Activated CD8-positive, alpha-beta memory T cell treated with anti-CD3 and anti-CD28 coated beads, Interleukin-2, amount 10 ng/mL, durations not matched to agents 7 days and 5 days (primary cell): ENCODE measurements at regions not wholly inside any gene's neighbourhood (a gene's known extent, or its start where the extent isn't known, plus 50 kb on each side); places are given as distances from the start of the nearest gene placed in this dataset.

ENCODE experiments used
- ATAC-seq: fragments of 150-1000 bp; cut with Tn5 transposase; one replicate; pipeline ENCODE4 v1.10.0; 2021; ENCODE audit warnings: moderate library complexity
- CTCF ChIA-PET: fragments of 350-600 bp; sonication (Branson Sonifier 250); formaldehyde crosslinking; loops from one replicate; lab custom pipeline; 2021; ENCODE audit warnings: antibody characterized with exemption; lab: Charles Lee
- DNase-seq: peaks from one replicate; pipeline ENCODE4 v3.0.0-alpha.2; 2020
- H3K27ac Mint-ChIP-seq: one replicate; pipeline ENCODE4 v1.8.0; 2021; ENCODE audit warnings: mild to moderate bottlenecking, mixed read lengths
- H3K27me3 Mint-ChIP-seq: one replicate; pipeline ENCODE4 v1.8.0; 2021; ENCODE audit warnings: mixed read lengths
- H3K36me3 Mint-ChIP-seq: one replicate; pipeline ENCODE4 v1.8.0; 2021; ENCODE audit warnings: mild to moderate bottlenecking, mixed read lengths
- H3K4me1 Mint-ChIP-seq: one replicate; pipeline ENCODE4 v1.8.0; 2021; ENCODE audit warnings: mixed read lengths
- H3K4me3 Mint-ChIP-seq: one replicate; pipeline ENCODE4 v1.8.0; 2021; ENCODE audit warnings: mild to moderate bottlenecking, moderate library complexity, mixed read lengths
- H3K9me3 Mint-ChIP-seq: one replicate; pipeline ENCODE4 v1.8.0; 2022; ENCODE audit warnings: low read depth, mixed read lengths

GRCh38 chr12:107963635-107964034, 165.5 kb upstream of the WSCD2 start:
- DNase-seq: no peak
- Mint-ChIP-seq H3K27me3 (no peaks in the 10 kb centered on the region), H3K9me3 (no peaks in the 10 kb centered on the region), H3K36me3 (no peaks in the 10 kb centered on the region), H3K27ac (no peak overlapping the region), H3K4me3 (no peak overlapping the region), H3K4me1 (no peaks in the 10 kb centered on the region)
- ATAC-seq: no peak
- CTCF ChIA-PET: no interaction called here

GRCh38 chr12:107967170-107967569, 161.9 kb upstream of the WSCD2 start:
- Mint-ChIP-seq H3K27ac (no peak overlapping the region), H3K4me1 (no peaks in the 10 kb centered on the region), H3K36me3 (no peaks in the 10 kb centered on the region), H3K27me3 (peaks cover 2% of the 10 kb centered on the region), H3K4me3 (no peak overlapping the region), H3K9me3 (no peaks in the 10 kb centered on the region)
- DNase-seq (no peak), ATAC-seq (no peak)
- CTCF ChIA-PET: no interaction called here

- peaks cover 6% of the 10 kb centered on the region for H3K27me3 Mint-ChIP-seq
- no peaks in the 10 kb centered on the region for H3K9me3 Mint-ChIP-seq
- no peak overlapping the region for H3K27ac Mint-ChIP-seq
- CTCF ChIA-PET: no interaction called here
- DNase-seq (no peak), ATAC-seq (no peak)
- no peaks in the 10 kb centered on the region for H3K36me3 Mint-ChIP-seq
- H3K4me1 Mint-ChIP-seq: no peaks in the 10 kb centered on the region
- no peak overlapping the region for H3K4me3 Mint-ChIP-seq
Measured at GRCh38 chr12:107973950-107974349, 155.1 kb upstream of the WSCD2 start.

GRCh38 chr12:107976331-107976730, 152.8 kb upstream of the WSCD2 start:
- Mint-ChIP-seq H3K9me3 (no peaks in the 10 kb centered on the region), H3K27me3 (peaks cover 4% of the 10 kb centered on the region), H3K4me1 (no peaks in the 10 kb centered on the region), H3K4me3 (no peak overlapping the region), H3K36me3 (no peaks in the 10 kb centered on the region), H3K27ac (no peak overlapping the region)
- CTCF ChIA-PET: no interaction called here
- DNase-seq (no peak), ATAC-seq (no peak)

- no peaks in the 10 kb centered on the region for H3K9me3 Mint-ChIP-seq
- DNase-seq (no peak), ATAC-seq (no peak)
- no peaks in the 10 kb centered on the region for H3K36me3 Mint-ChIP-seq
- peaks cover 4% of the 10 kb centered on the region for H3K27me3 Mint-ChIP-seq
- H3K4me1 Mint-ChIP-seq: no peaks in the 10 kb centered on the region
- H3K4me3 Mint-ChIP-seq: no peak overlapping the region
- CTCF ChIA-PET: no interaction called here
- H3K27ac Mint-ChIP-seq: no peak overlapping the region
Measured at GRCh38 chr12:107978201-107978600, 150.9 kb upstream of the WSCD2 start.

- H3K36me3 Mint-ChIP-seq: no peaks in the 10 kb centered on the region
- H3K9me3 Mint-ChIP-seq: no peaks in the 10 kb centered on the region
- no peak for ATAC-seq
Measured at GRCh38 chr12:107978641-107979040, 150.4 kb upstream of the WSCD2 start.

GRCh38 chr12:107983756-107984472, 145.2 kb upstream of the WSCD2 start:
- DNase-seq (no peak), ATAC-seq (no peak)
- H3K27ac Mint-ChIP-seq: no peak overlapping the region
- no peak overlapping the region for H3K4me3 Mint-ChIP-seq
- H3K27me3 Mint-ChIP-seq: peaks cover 7% of the 10 kb centered on the region
- H3K4me1 Mint-ChIP-seq: no peaks in the 10 kb centered on the region
- CTCF ChIA-PET: no interaction called here
- no peaks in the 10 kb centered on the region for H3K36me3 Mint-ChIP-seq
- no peaks in the 10 kb centered on the region for H3K9me3 Mint-ChIP-seq

More at GRCh38 chr12:107978641-107979040, 150.4 kb upstream of the WSCD2 start:
- CTCF ChIA-PET: no interaction called here
- DNase-seq: no peak
- Mint-ChIP-seq H3K27me3 (peaks cover 4% of the 10 kb centered on the region), H3K4me3 (no peak overlapping the region), H3K4me1 (no peaks in the 10 kb centered on the region), H3K27ac (no peak overlapping the region)

GRCh38 chr12:107984973-107985372, 144.1 kb upstream of the WSCD2 start:
- H3K4me1 Mint-ChIP-seq: no peaks in the 10 kb centered on the region
- peaks cover 13% of the 10 kb centered on the region for H3K27me3 Mint-ChIP-seq
- CTCF ChIA-PET: no interaction called here
- no peaks in the 10 kb centered on the region for H3K36me3 Mint-ChIP-seq
- ATAC-seq (no peak), DNase-seq (no peak)
- no peak overlapping the region for H3K27ac Mint-ChIP-seq
- no peak overlapping the region for H3K4me3 Mint-ChIP-seq
- no peaks in the 10 kb centered on the region for H3K9me3 Mint-ChIP-seq

GRCh38 chr12:107986183-107986582, 142.9 kb upstream of the WSCD2 start:
- Mint-ChIP-seq H3K9me3 (no peaks in the 10 kb centered on the region), H3K4me3 (no peak overlapping the region), H3K27me3 (peaks cover 17% of the 10 kb centered on the region), H3K27ac (no peak overlapping the region), H3K36me3 (no peaks in the 10 kb centered on the region), H3K4me1 (no peaks in the 10 kb centered on the region)
- no peak for ATAC-seq
- CTCF ChIA-PET: no interaction called here
- DNase-seq: no peak

GRCh38 chr12:107990325-107990724, 138.8 kb upstream of the WSCD2 start:
- Mint-ChIP-seq H3K4me1 (no peaks in the 10 kb centered on the region), H3K27me3 (peaks cover 23% of the 10 kb centered on the region), H3K4me3 (no peak overlapping the region), H3K27ac (no peak overlapping the region), H3K36me3 (no peaks in the 10 kb centered on the region), H3K9me3 (no peaks in the 10 kb centered on the region)
- ATAC-seq (no peak), DNase-seq (peak; percentile 43)
- CTCF ChIA-PET: interaction anchor here (1.6 to 2.0 kb wide), 2 partner anchors 78 to 523 kb away, joined by 5 to 14 read pairs; no protein-coding TSS in a partner anchor

- Mint-ChIP-seq H3K27ac (no peak overlapping the region), H3K4me3 (no peak overlapping the region), H3K27me3 (peaks cover 26% of the 10 kb centered on the region), H3K9me3 (no peaks in the 10 kb centered on the region), H3K36me3 (no peaks in the 10 kb centered on the region), H3K4me1 (no peaks in the 10 kb centered on the region)
- DNase-seq: no peak
- no peak for ATAC-seq
- CTCF ChIA-PET: interaction anchor here (1.4 to 1.6 kb wide), 2 partner anchors 465 to 520 kb away, joined by 4 read pairs; no protein-coding TSS in a partner anchor
Measured at GRCh38 chr12:107992029-107992428, 137.1 kb upstream of the WSCD2 start.

GRCh38 chr12:107992870-107993451, 136.1 kb upstream of the WSCD2 start:
- DNase-seq: no peak
- H3K36me3 Mint-ChIP-seq: no peaks in the 10 kb centered on the region
- H3K4me3 Mint-ChIP-seq: no peak overlapping the region
- CTCF ChIA-PET: interaction anchor here (1.1 to 1.6 kb wide), 3 partner anchors 12 to 519 kb away, joined by 3 to 4 read pairs (median 4); no protein-coding TSS in a partner anchor
- H3K9me3 Mint-ChIP-seq: no peaks in the 10 kb centered on the region
- peaks cover 29% of the 10 kb centered on the region for H3K27me3 Mint-ChIP-seq
- H3K4me1 Mint-ChIP-seq: no peaks in the 10 kb centered on the region
- H3K27ac Mint-ChIP-seq: no peak overlapping the region
- no peak for ATAC-seq

- no peaks in the 10 kb centered on the region for H3K4me1 Mint-ChIP-seq
- no peak for ATAC-seq
- no peaks in the 10 kb centered on the region for H3K36me3 Mint-ChIP-seq
- H3K9me3 Mint-ChIP-seq: no peaks in the 10 kb centered on the region
- H3K27ac Mint-ChIP-seq: no peak overlapping the region
- CTCF ChIA-PET: no interaction called here
- DNase-seq: no peak
- H3K4me3 Mint-ChIP-seq: no peak overlapping the region
- H3K27me3 Mint-ChIP-seq: peaks cover 18% of the 10 kb centered on the region
Measured at GRCh38 chr12:107998863-107999262, 130.2 kb upstream of the WSCD2 start.

GRCh38 chr12:108000111-108000510, 129.0 kb upstream of the WSCD2 start:
- ATAC-seq: no peak
- no peak for DNase-seq
- CTCF ChIA-PET: no interaction called here
- no peaks in the 10 kb centered on the region for H3K4me1 Mint-ChIP-seq
- no peaks in the 10 kb centered on the region for H3K36me3 Mint-ChIP-seq
- H3K27ac Mint-ChIP-seq: no peak overlapping the region
- H3K9me3 Mint-ChIP-seq: no peaks in the 10 kb centered on the region
- no peak overlapping the region for H3K4me3 Mint-ChIP-seq
- H3K27me3 Mint-ChIP-seq: peaks cover 13% of the 10 kb centered on the region
